ENCODE measurements at regions not wholly inside any gene's neighbourhood (a gene's known extent, or its start where the extent isn't known, plus 50 kb on each side); places are given as distances from the start of the nearest gene placed in this dataset.
"Not testable (repeated sequence)": the region's sequence is repeated elsewhere in the genome, so short reads cannot be mapped to it uniquely, and the experiment has no call there.

GRCh38 chr4:186981161-186981560 lies 257.5 kb upstream of the FAT1 start:
- no peak for DNase-seq
- no peak for TF ChIP-seq CTCF (IDR thresholded peaks at IDR 0.05; ENCODE audit: low read depth, low read length, missing control alignments)
- in situ Hi-C loops (cut with HindIII; ENCODE audit: low pct_ligation_motif_present, low sequenced_read_pairs): no loop called here
- no peaks in the 10 kb centered on the region for H3K27me3 ChIP-seq (replicated peaks)
- no peaks in the 10 kb centered on the region for H3K36me3 ChIP-seq (replicated peaks)
- no peak overlapping the region for H3K4me3 ChIP-seq (ENCODE audit: low read depth, low read length)
- no peak overlapping the region for H3K27ac ChIP-seq

GRCh38 chr4:186982160-186982559 lies 258.5 kb upstream of the FAT1 start:
- in situ Hi-C loops (cut with HindIII; ENCODE audit: low pct_ligation_motif_present, low sequenced_read_pairs): no loop called here
- Histone ChIP-seq H3K27me3 (replicated peaks) (no peaks in the 10 kb centered on the region), H3K36me3 (replicated peaks) (no peaks in the 10 kb centered on the region), H3K4me3 (ENCODE audit: low read depth, low read length) (no peak overlapping the region), H3K27ac (no peak overlapping the region)
- TF ChIP-seq CTCF (IDR thresholded peaks at IDR 0.05; ENCODE audit: low read depth, low read length, missing control alignments): no peak
- DNase-seq: no peak

GRCh38 chr4:186984105-186984644 lies 260.5 kb upstream of the FAT1 start:
- H3K36me3 ChIP-seq (replicated peaks): no peaks in the 10 kb centered on the region
- in situ Hi-C loops (cut with HindIII; ENCODE audit: low pct_ligation_motif_present, low sequenced_read_pairs): no loop called here
- H3K27me3 ChIP-seq (replicated peaks): no peaks in the 10 kb centered on the region
- DNase-seq: no peak
- H3K27ac ChIP-seq: no peak overlapping the region
- no peak overlapping the region for H3K4me3 ChIP-seq (ENCODE audit: low read depth, low read length)
- no peak for TF ChIP-seq CTCF (IDR thresholded peaks at IDR 0.05; ENCODE audit: low read depth, low read length, missing control alignments)

GRCh38 chr4:186999686-187000085 lies 276.0 kb upstream of the FAT1 start:
- no peak overlapping the region for H3K4me3 ChIP-seq (ENCODE audit: low read depth, low read length)
- no peak for DNase-seq
- no peaks in the 10 kb centered on the region for H3K27me3 ChIP-seq (replicated peaks)
- in situ Hi-C loops (cut with HindIII; ENCODE audit: low pct_ligation_motif_present, low sequenced_read_pairs): no loop called here
- no peak overlapping the region for H3K27ac ChIP-seq
- no peaks in the 10 kb centered on the region for H3K36me3 ChIP-seq (replicated peaks)
- TF ChIP-seq CTCF (IDR thresholded peaks at IDR 0.05; ENCODE audit: low read depth, low read length, missing control alignments): no peak

GRCh38 chr4:187000281-187000680 lies 276.6 kb upstream of the FAT1 start:
- Histone ChIP-seq H3K27me3 (replicated peaks) (no peaks in the 10 kb centered on the region), H3K27ac (no peak overlapping the region), H3K36me3 (replicated peaks) (no peaks in the 10 kb centered on the region), H3K4me3 (ENCODE audit: low read depth, low read length) (no peak overlapping the region)
- in situ Hi-C loops (cut with HindIII; ENCODE audit: low pct_ligation_motif_present, low sequenced_read_pairs): no loop called here
- TF ChIP-seq CTCF (IDR thresholded peaks at IDR 0.05; ENCODE audit: low read depth, low read length, missing control alignments): no peak
- DNase-seq: peak; percentile 12

- DNase-seq; in situ Hi-C loops (cut with HindIII; ENCODE audit: low pct_ligation_motif_present, low sequenced_read_pairs); H3K27me3 ChIP-seq (replicated peaks); H3K36me3 ChIP-seq (replicated peaks); H3K4me3 ChIP-seq (ENCODE audit: low read depth, low read length); H3K27ac ChIP-seq: not testable (repeated sequence)
Observed at GRCh38 chr4:187002133-187002532, 278.5 kb upstream of the FAT1 start.
